ENCODE measurements at regions not wholly inside any gene's neighbourhood (a gene's known extent, or its start where the extent isn't known, plus 50 kb on each side); places are given as distances from the start of the nearest gene placed in this dataset.

- WGBS, 3 donors, result 84 to 89% (median 88%) methylated on average over 3 of the region's 3 CpGs
- H3K4me3 ChIP-seq (ENCODE audit: low read depth in 1 of 3, low read length in 3 of 3), result no peak overlapping the region
- no peaks in the 10 kb centered on the region for H3K9me3 ChIP-seq (ENCODE audit: control insufficient read depth in 2 of 2, insufficient read depth in 1 of 2, low read depth in 1 of 2, low read length in 1 of 2)
- peaks cover 0 to 5% (median 0%) of the 10 kb centered on the region in 3 donors for H3K27me3 ChIP-seq (ENCODE audit: control insufficient read depth in 3 of 3, insufficient read depth in 3 of 3, low read length in 3 of 3)
- DNase-seq (no peak), FAIRE-seq (no peak)
- H3K4me1 ChIP-seq (ENCODE audit: control insufficient read depth in 3 of 3, insufficient read depth in 2 of 3, low read depth in 1 of 3, low read length in 2 of 3), result no peaks in the 10 kb centered on the region
- H3K36me3 ChIP-seq (ENCODE audit: control insufficient read depth in 3 of 3, insufficient read depth in 2 of 3, low read depth in 1 of 3, low read length in 3 of 3), result no peaks in the 10 kb centered on the region
- H3K27ac ChIP-seq (ENCODE audit: low read depth in 1 of 3, low read length in 2 of 3), result no peak overlapping the region
These were observed 79.8 kb downstream of the C5orf15 start for GRCh38 chr5:133888625-133888991.

GRCh38 chr5:133885566-133885965 lies 82.9 kb downstream of the C5orf15 start:
- peaks cover 0 to 5% (median 0%) of the 10 kb centered on the region in 3 donors for H3K27me3 ChIP-seq (ENCODE audit: control insufficient read depth in 3 of 3, insufficient read depth in 3 of 3, low read length in 3 of 3)
- H3K4me3 ChIP-seq (ENCODE audit: low read depth in 1 of 3, low read length in 3 of 3), result no peak overlapping the region
- H3K36me3 ChIP-seq (ENCODE audit: control insufficient read depth in 3 of 3, insufficient read depth in 2 of 3, low read depth in 1 of 3, low read length in 3 of 3), result no peaks in the 10 kb centered on the region
- no peak overlapping the region for H3K27ac ChIP-seq (ENCODE audit: low read depth in 1 of 3, low read length in 2 of 3)
- DNase-seq (no peak), FAIRE-seq (no peak)
- no peaks in the 10 kb centered on the region for H3K9me3 ChIP-seq (ENCODE audit: control insufficient read depth in 2 of 2, insufficient read depth in 1 of 2, low read depth in 1 of 2, low read length in 1 of 2)
- WGBS, 3 donors, result 84 to 88% (median 88%) methylated on average over 6 of the region's 6 CpGs
- no peaks in the 10 kb centered on the region for H3K4me1 ChIP-seq (ENCODE audit: control insufficient read depth in 3 of 3, insufficient read depth in 2 of 3, low read depth in 1 of 3, low read length in 2 of 3)

- Histone ChIP-seq H3K9me3 (ENCODE audit: control insufficient read depth in 2 of 2, insufficient read depth in 1 of 2, low read depth in 1 of 2, low read length in 1 of 2) (no peaks in the 10 kb centered on the region), H3K4me1 (ENCODE audit: control insufficient read depth in 3 of 3, insufficient read depth in 2 of 3, low read depth in 1 of 3, low read length in 2 of 3) (no peaks in the 10 kb centered on the region), H3K27ac (ENCODE audit: low read depth in 1 of 3, low read length in 2 of 3) (no peak overlapping the region), H3K27me3 (ENCODE audit: control insufficient read depth in 3 of 3, insufficient read depth in 3 of 3, low read length in 3 of 3) (peaks cover 0 to 7% (median 0%) of the 10 kb centered on the region in 3 donors), H3K36me3 (ENCODE audit: control insufficient read depth in 3 of 3, insufficient read depth in 2 of 3, low read depth in 1 of 3, low read length in 3 of 3) (no peaks in the 10 kb centered on the region), H3K4me3 (ENCODE audit: low read depth in 1 of 3, low read length in 3 of 3) (no peak overlapping the region)
- DNase-seq, result peak in 1 of 2 donors; percentile 16
- FAIRE-seq, result no peak
- 44 to 73% (median 71%) methylated on average over 8 of the region's 8 CpGs for WGBS, 3 donors
These were observed 83.7 kb downstream of the C5orf15 start for GRCh38 chr5:133884569-133885311.

- Histone ChIP-seq H3K4me3 (ENCODE audit: low read depth in 1 of 3, low read length in 3 of 3) (no peak overlapping the region), H3K9me3 (ENCODE audit: control insufficient read depth in 2 of 2, insufficient read depth in 1 of 2, low read depth in 1 of 2, low read length in 1 of 2) (no peaks in the 10 kb centered on the region), H3K4me1 (ENCODE audit: control insufficient read depth in 3 of 3, insufficient read depth in 2 of 3, low read depth in 1 of 3, low read length in 2 of 3) (no peaks in the 10 kb centered on the region), H3K36me3 (ENCODE audit: control insufficient read depth in 3 of 3, insufficient read depth in 2 of 3, low read depth in 1 of 3, low read length in 3 of 3) (no peaks in the 10 kb centered on the region), H3K27me3 (ENCODE audit: control insufficient read depth in 3 of 3, insufficient read depth in 3 of 3, low read length in 3 of 3) (peaks cover 0 to 8% (median 0%) of the 10 kb centered on the region in 3 donors), H3K27ac (ENCODE audit: low read depth in 1 of 3, low read length in 2 of 3) (no peak overlapping the region)
- FAIRE-seq, result no peak
- no peak for DNase-seq
- WGBS, 3 donors, result 88 to 92% (median 90%) methylated on average over 5 of the region's 5 CpGs
These were observed 84.5 kb downstream of the C5orf15 start for GRCh38 chr5:133883916-133884315.

GRCh38 chr5:133882846-133883245 lies 85.6 kb downstream of the C5orf15 start:
- WGBS, 3 donors, result 64 to 74% (median 71%) methylated on average over 10 of the region's 10 CpGs
- Histone ChIP-seq H3K9me3 (ENCODE audit: control insufficient read depth in 2 of 2, insufficient read depth in 1 of 2, low read depth in 1 of 2, low read length in 1 of 2) (no peaks in the 10 kb centered on the region), H3K27me3 (ENCODE audit: control insufficient read depth in 3 of 3, insufficient read depth in 3 of 3, low read length in 3 of 3) (peaks cover 0 to 8% (median 0%) of the 10 kb centered on the region in 3 donors), H3K36me3 (ENCODE audit: control insufficient read depth in 3 of 3, insufficient read depth in 2 of 3, low read depth in 1 of 3, low read length in 3 of 3) (no peaks in the 10 kb centered on the region), H3K27ac (ENCODE audit: low read depth in 1 of 3, low read length in 2 of 3) (no peak overlapping the region), H3K4me1 (ENCODE audit: control insufficient read depth in 3 of 3, insufficient read depth in 2 of 3, low read depth in 1 of 3, low read length in 2 of 3) (no peaks in the 10 kb centered on the region), H3K4me3 (ENCODE audit: low read depth in 1 of 3, low read length in 3 of 3) (no peak overlapping the region)
- no peak for FAIRE-seq
- DNase-seq, result no peak

DNA sequence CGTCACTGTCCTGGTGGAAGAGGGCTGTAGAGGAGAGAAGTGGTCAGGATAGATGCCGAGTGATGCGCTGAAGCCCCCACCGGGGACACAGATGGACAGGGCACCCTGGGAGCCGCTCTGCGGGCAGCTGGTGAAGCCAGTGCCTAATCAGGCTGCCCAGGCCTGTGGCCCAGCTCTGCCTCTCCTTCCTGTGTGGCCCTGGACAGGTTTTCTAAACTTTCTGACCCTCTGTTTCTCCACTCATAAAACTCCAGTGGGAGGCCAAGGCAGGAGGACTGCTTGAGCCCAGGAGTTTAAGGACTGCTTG lies 86.1 kb downstream of the C5orf15 start:
- H3K4me1 ChIP-seq (ENCODE audit: control insufficient read depth in 3 of 3, insufficient read depth in 2 of 3, low read depth in 1 of 3, low read length in 2 of 3), result no peaks in the 10 kb centered on the region
- 80 to 93% (median 80%) methylated on average over 6 of the region's 6 CpGs for WGBS, 3 donors
- H3K36me3 ChIP-seq (ENCODE audit: control insufficient read depth in 3 of 3, insufficient read depth in 2 of 3, low read depth in 1 of 3, low read length in 3 of 3), result no peaks in the 10 kb centered on the region
- peaks cover 0 to 8% (median 0%) of the 10 kb centered on the region in 3 donors for H3K27me3 ChIP-seq (ENCODE audit: control insufficient read depth in 3 of 3, insufficient read depth in 3 of 3, low read length in 3 of 3)
- H3K27ac ChIP-seq (ENCODE audit: low read depth in 1 of 3, low read length in 2 of 3), result no peak overlapping the region
- DNase-seq, result no peak
- FAIRE-seq, result no peak
- H3K9me3 ChIP-seq (ENCODE audit: control insufficient read depth in 2 of 2, insufficient read depth in 1 of 2, low read depth in 1 of 2, low read length in 1 of 2), result no peaks in the 10 kb centered on the region
- H3K4me3 ChIP-seq (ENCODE audit: low read depth in 1 of 3, low read length in 3 of 3), result no peak overlapping the region

- Histone ChIP-seq H3K4me3 (ENCODE audit: low read depth in 1 of 3, low read length in 3 of 3) (no peak overlapping the region), H3K27ac (ENCODE audit: low read depth in 1 of 3, low read length in 2 of 3) (no peak overlapping the region), H3K4me1 (ENCODE audit: control insufficient read depth in 3 of 3, insufficient read depth in 2 of 3, low read depth in 1 of 3, low read length in 2 of 3) (no peaks in the 10 kb centered on the region), H3K36me3 (ENCODE audit: control insufficient read depth in 3 of 3, insufficient read depth in 2 of 3, low read depth in 1 of 3, low read length in 3 of 3) (no peaks in the 10 kb centered on the region), H3K9me3 (ENCODE audit: control insufficient read depth in 2 of 2, insufficient read depth in 1 of 2, low read depth in 1 of 2, low read length in 1 of 2) (no peaks in the 10 kb centered on the region), H3K27me3 (ENCODE audit: control insufficient read depth in 3 of 3, insufficient read depth in 3 of 3, low read length in 3 of 3) (peaks cover 0 to 8% (median 0%) of the 10 kb centered on the region in 3 donors)
- no peak for FAIRE-seq
- 46 to 71% (median 60%) methylated on average over 15 of the region's 15 CpGs for WGBS, 3 donors
- no peak for DNase-seq
These were observed 86.6 kb downstream of the C5orf15 start for GRCh38 chr5:133881576-133882388.

DNA sequence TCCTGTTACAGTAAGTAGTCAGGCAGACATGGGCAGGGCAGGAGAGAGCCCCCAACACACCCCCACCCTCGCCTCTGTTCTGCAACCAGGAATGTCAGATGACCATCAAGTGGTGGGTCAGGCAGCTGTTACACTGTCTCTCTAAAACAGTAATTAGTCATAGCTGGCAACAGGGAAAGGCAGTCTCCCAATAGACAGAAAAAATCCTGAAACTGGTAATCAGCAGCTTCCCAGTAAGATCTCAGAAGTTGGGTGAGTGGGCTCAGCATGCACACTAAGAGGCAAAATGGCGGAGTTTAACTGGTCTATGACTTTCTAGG lies 90.2 kb downstream of the C5orf15 start:
- no peak for FAIRE-seq
- WGBS, 3 donors, result 75 to 86% (median 77%) methylated on average over 2 of the region's 2 CpGs
- no peak for DNase-seq

More for the DNA sequence above, 90.2 kb downstream of the C5orf15 start:
- no peaks in the 10 kb centered on the region for H3K36me3 ChIP-seq (ENCODE audit: control insufficient read depth in 3 of 3, insufficient read depth in 2 of 3, low read depth in 1 of 3, low read length in 3 of 3)
- H3K27me3 ChIP-seq (ENCODE audit: control insufficient read depth in 3 of 3, insufficient read depth in 3 of 3, low read length in 3 of 3), result peaks cover 0 to 5% (median 0%) of the 10 kb centered on the region in 3 donors
- H3K27ac ChIP-seq (ENCODE audit: low read depth in 1 of 3, low read length in 2 of 3), result no peak overlapping the region
- H3K4me1 ChIP-seq (ENCODE audit: control insufficient read depth in 3 of 3, insufficient read depth in 2 of 3, low read depth in 1 of 3, low read length in 2 of 3), result no peaks in the 10 kb centered on the region
- no peak overlapping the region for H3K4me3 ChIP-seq (ENCODE audit: low read depth in 1 of 3, low read length in 3 of 3)
- H3K9me3 ChIP-seq (ENCODE audit: control insufficient read depth in 2 of 2, insufficient read depth in 1 of 2, low read depth in 1 of 2, low read length in 1 of 2), result peaks cover 0 to 7% of the 10 kb centered on the region in 2 donors
